ENCODE measurements at regions not wholly inside any gene's neighbourhood (a gene's known extent, or its start where the extent isn't known, plus 50 kb on each side); places are given as distances from the start of the nearest gene placed in this dataset.
"Not testable (repeated sequence)": the region's sequence is repeated elsewhere in the genome, so short reads cannot be mapped to it uniquely, and the experiment has no call there.

GRCh38 chr1:209109001-209109785 lies 474.3 kb upstream of the CAMK1G start:
- H3K27me3 ChIP-seq (ENCODE audit: control insufficient read depth, insufficient read depth, low read length), result no peaks in the 10 kb centered on the region
- no peak overlapping the region for H3K27ac ChIP-seq (ENCODE audit: low read depth in 2 of 2, low read length in 2 of 2)
- H3K4me1 ChIP-seq (ENCODE audit: control insufficient read depth in 2 of 3, insufficient read depth in 2 of 3, low read depth in 1 of 3, low read length in 3 of 3), result no peaks in the 10 kb centered on the region
- no peak for TF ChIP-seq CTCF (IDR thresholded peaks at IDR 0.05; ENCODE audit: borderline replicate concordance, extremely low read depth, insufficient read depth)
- DNase-seq, result no peak
- intact Hi-C loops (cut with DNase I), result no loop called here
- no peak overlapping the region for H3K9ac ChIP-seq (ENCODE audit: low read length in 3 of 3)
- FAIRE-seq, result no peak
- H3K4me3 ChIP-seq (ENCODE audit: low read length in 3 of 3), result no peak overlapping the region
- H3K9me3 ChIP-seq (ENCODE audit: control insufficient read depth in 2 of 3, insufficient read depth in 1 of 3, low read length in 3 of 3), result no peaks in the 10 kb centered on the region
- H3K36me3 ChIP-seq (ENCODE audit: control insufficient read depth in 2 of 3, insufficient read depth in 3 of 3, low read length in 3 of 3), result no peaks in the 10 kb centered on the region

GRCh38 chr1:209113521-209113920 lies 470.0 kb upstream of the CAMK1G start:
- Histone ChIP-seq H3K27ac (ENCODE audit: low read depth in 2 of 2, low read length in 2 of 2) (no peak overlapping the region), H3K4me3 (ENCODE audit: low read length in 3 of 3) (no peak overlapping the region), H3K4me1 (ENCODE audit: control insufficient read depth in 2 of 3, insufficient read depth in 2 of 3, low read depth in 1 of 3, low read length in 3 of 3) (no peaks in the 10 kb centered on the region), H3K9ac (ENCODE audit: low read length in 3 of 3) (no peak overlapping the region), H3K36me3 (ENCODE audit: control insufficient read depth in 2 of 3, insufficient read depth in 3 of 3, low read length in 3 of 3) (no peaks in the 10 kb centered on the region), H3K27me3 (ENCODE audit: control insufficient read depth, insufficient read depth, low read length) (no peaks in the 10 kb centered on the region), H3K9me3 (ENCODE audit: control insufficient read depth in 2 of 3, insufficient read depth in 1 of 3, low read length in 3 of 3) (no peaks in the 10 kb centered on the region)
- intact Hi-C loops (cut with DNase I), result no loop called here
- TF ChIP-seq CTCF (IDR thresholded peaks at IDR 0.05; ENCODE audit: borderline replicate concordance, extremely low read depth, insufficient read depth), result no peak
- FAIRE-seq (no peak), DNase-seq (no peak)

GRCh38 chr1:209116705-209117104 lies 466.8 kb upstream of the CAMK1G start:
- intact Hi-C loops (cut with DNase I), result no loop called here
- Histone ChIP-seq H3K4me3 (ENCODE audit: low read length in 3 of 3) (no peak overlapping the region), H3K4me1 (ENCODE audit: control insufficient read depth in 2 of 3, insufficient read depth in 2 of 3, low read depth in 1 of 3, low read length in 3 of 3) (no peaks in the 10 kb centered on the region), H3K9ac (ENCODE audit: low read length in 3 of 3) (no peak overlapping the region), H3K9me3 (ENCODE audit: control insufficient read depth in 2 of 3, insufficient read depth in 1 of 3, low read length in 3 of 3) (no peaks in the 10 kb centered on the region), H3K27me3 (ENCODE audit: control insufficient read depth, insufficient read depth, low read length) (no peaks in the 10 kb centered on the region), H3K36me3 (ENCODE audit: control insufficient read depth in 2 of 3, insufficient read depth in 3 of 3, low read length in 3 of 3) (no peaks in the 10 kb centered on the region), H3K27ac (ENCODE audit: low read depth in 2 of 2, low read length in 2 of 2) (no peak overlapping the region)
- no peak for TF ChIP-seq CTCF (IDR thresholded peaks at IDR 0.05; ENCODE audit: borderline replicate concordance, extremely low read depth, insufficient read depth)
- no peak for DNase-seq
- no peak for FAIRE-seq

GRCh38 chr1:209123601-209124000 lies 459.9 kb upstream of the CAMK1G start:
- no peak for TF ChIP-seq CTCF (IDR thresholded peaks at IDR 0.05; ENCODE audit: borderline replicate concordance, extremely low read depth, insufficient read depth)
- Histone ChIP-seq H3K4me1 (ENCODE audit: control insufficient read depth in 2 of 3, insufficient read depth in 2 of 3, low read depth in 1 of 3, low read length in 3 of 3) (no peaks in the 10 kb centered on the region), H3K27ac (ENCODE audit: low read depth in 2 of 2, low read length in 2 of 2) (no peak overlapping the region), H3K36me3 (ENCODE audit: control insufficient read depth in 2 of 3, insufficient read depth in 3 of 3, low read length in 3 of 3) (no peaks in the 10 kb centered on the region), H3K27me3 (ENCODE audit: control insufficient read depth, insufficient read depth, low read length) (no peaks in the 10 kb centered on the region), H3K9me3 (ENCODE audit: control insufficient read depth in 2 of 3, insufficient read depth in 1 of 3, low read length in 3 of 3) (no peaks in the 10 kb centered on the region), H3K9ac (ENCODE audit: low read length in 3 of 3) (no peak overlapping the region), H3K4me3 (ENCODE audit: low read length in 3 of 3) (no peak overlapping the region)
- no peak for DNase-seq
- intact Hi-C loops (cut with DNase I), result no loop called here
- FAIRE-seq, result no peak

GRCh38 chr1:209129091-209129490 lies 454.4 kb upstream of the CAMK1G start:
- H3K9me3 ChIP-seq (ENCODE audit: control insufficient read depth in 2 of 3, insufficient read depth in 1 of 3, low read length in 3 of 3); DNase-seq; intact Hi-C loops (cut with DNase I); H3K36me3 ChIP-seq (ENCODE audit: control insufficient read depth in 2 of 3, insufficient read depth in 3 of 3, low read length in 3 of 3); H3K27me3 ChIP-seq (ENCODE audit: control insufficient read depth, insufficient read depth, low read length); FAIRE-seq; H3K4me1 ChIP-seq (ENCODE audit: control insufficient read depth in 2 of 3, insufficient read depth in 2 of 3, low read depth in 1 of 3, low read length in 3 of 3); H3K9ac ChIP-seq (ENCODE audit: low read length in 3 of 3); H3K4me3 ChIP-seq (ENCODE audit: low read length in 3 of 3); H3K27ac ChIP-seq (ENCODE audit: low read depth in 2 of 2, low read length in 2 of 2): not testable (repeated sequence)
